ENCODE measurements at regions not wholly inside any gene's neighbourhood (a gene's known extent, or its start where the extent isn't known, plus 50 kb on each side); places are given as distances from the start of the nearest gene placed in this dataset.

DNA sequence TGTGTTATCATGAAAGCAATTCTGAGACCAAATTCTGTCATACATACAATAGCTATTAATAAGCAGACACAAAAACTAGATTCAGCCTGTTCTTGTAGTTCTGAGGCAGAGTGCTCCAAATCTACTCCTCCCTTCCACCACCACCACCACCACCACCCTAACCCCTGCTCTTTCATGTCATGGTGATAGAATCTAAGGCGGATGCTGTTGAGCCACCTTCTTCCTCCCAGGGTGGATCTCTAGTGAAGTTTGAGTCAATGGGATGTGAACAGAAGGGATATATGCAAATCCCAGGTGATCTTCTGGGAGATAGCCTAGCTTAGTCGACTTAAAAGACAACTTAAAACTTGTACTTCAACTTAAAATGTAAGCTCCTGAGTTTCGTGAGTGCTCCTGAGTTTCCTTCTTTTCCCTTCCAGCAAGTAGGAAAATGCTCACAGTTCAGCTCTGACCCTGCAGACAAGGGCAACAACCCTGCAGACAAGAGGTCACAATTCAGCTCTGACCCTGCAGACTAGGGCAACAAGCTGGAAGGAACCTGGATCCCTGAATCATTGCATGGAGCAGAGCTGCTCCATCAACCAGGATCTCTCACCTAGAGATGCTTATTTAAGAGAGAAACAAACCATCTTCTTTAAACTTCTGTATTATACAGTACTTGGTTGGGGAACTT lies 204.1 kb downstream of the TTC8 start:
- TF ChIP-seq, protein P1, sequence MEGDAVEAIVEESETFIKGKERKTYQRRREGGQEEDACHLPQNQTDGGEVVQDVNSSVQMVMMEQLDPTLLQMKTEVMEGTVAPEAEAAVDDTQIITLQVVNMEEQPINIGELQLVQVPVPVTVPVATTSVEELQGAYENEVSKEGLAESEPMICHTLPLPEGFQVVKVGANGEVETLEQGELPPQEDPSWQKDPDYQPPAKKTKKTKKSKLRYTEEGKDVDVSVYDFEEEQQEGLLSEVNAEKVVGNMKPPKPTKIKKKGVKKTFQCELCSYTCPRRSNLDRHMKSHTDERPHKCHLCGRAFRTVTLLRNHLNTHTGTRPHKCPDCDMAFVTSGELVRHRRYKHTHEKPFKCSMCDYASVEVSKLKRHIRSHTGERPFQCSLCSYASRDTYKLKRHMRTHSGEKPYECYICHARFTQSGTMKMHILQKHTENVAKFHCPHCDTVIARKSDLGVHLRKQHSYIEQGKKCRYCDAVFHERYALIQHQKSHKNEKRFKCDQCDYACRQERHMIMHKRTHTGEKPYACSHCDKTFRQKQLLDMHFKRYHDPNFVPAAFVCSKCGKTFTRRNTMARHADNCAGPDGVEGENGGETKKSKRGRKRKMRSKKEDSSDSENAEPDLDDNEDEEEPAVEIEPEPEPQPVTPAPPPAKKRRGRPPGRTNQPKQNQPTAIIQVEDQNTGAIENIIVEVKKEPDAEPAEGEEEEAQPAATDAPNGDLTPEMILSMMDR (IDR thresholded peaks at IDR 0.05), result no peak
- no peak for TF ChIP-seq EZH2 (IDR thresholded peaks at IDR 0.05; ENCODE audit: borderline replicate concordance, insufficient read depth, low read depth, low read length, poor library complexity, severe bottlenecking)

Data from B cell (primary cell).